HG02642 (cell line): ENCODE measurements at regions not wholly inside any gene's neighbourhood (a gene's known extent, or its start where the extent isn't known, plus 50 kb on each side); places are given as distances from the start of the nearest gene placed in this dataset.
A peak's percentile ranks its signal among the peaks of the same experiment; 100 is the strongest.
"Not testable (repeated sequence)": the region's sequence is repeated elsewhere in the genome, so short reads cannot be mapped to it uniquely, and the experiment has no call there.

Experiments used
- ATAC-seq: cut with Tn5 transposase; IDR thresholded peaks from one replicate; pipeline ENCODE4 v1.9.1; 2021; ENCODE audit warnings: mild to moderate bottlenecking; ENCODE audit not compliant: unreplicated experiment, poor library complexity

GRCh38 chr15:69750253-69750652, 297.6 kb downstream of the RPLP1 start:
- ATAC-seq = no peak

- no peak for ATAC-seq
These were observed 298.5 kb downstream of the RPLP1 start for GRCh38 chr15:69751147-69751546.

- no peak for ATAC-seq
These were observed 298.9 kb downstream of the RPLP1 start for GRCh38 chr15:69751566-69751965.

GRCh38 chr15:69753867-69754266, 301.2 kb downstream of the RPLP1 start:
- ATAC-seq = no peak

- ATAC-seq = no peak
These were observed 301.7 kb downstream of the RPLP1 start for GRCh38 chr15:69754313-69754712.

- peak; percentile 93 for ATAC-seq
These were observed 303.1 kb downstream of the RPLP1 start for GRCh38 chr15:69755551-69756310.

GRCh38 chr15:69756440-69756839, 303.8 kb downstream of the RPLP1 start:
- no peak for ATAC-seq

GRCh38 chr15:69757186-69757585, 304.6 kb downstream of the RPLP1 start:
- no peak for ATAC-seq

- no peak for ATAC-seq
These were observed 305.7 kb downstream of the RPLP1 start for GRCh38 chr15:69758291-69758771.

- ATAC-seq = no peak
These were observed 306.5 kb downstream of the RPLP1 start for GRCh38 chr15:69758810-69759790.

GRCh38 chr15:69760258-69760845, 307.7 kb downstream of the RPLP1 start:
- no peak for ATAC-seq

GRCh38 chr15:69760890-69761568, 308.4 kb downstream of the RPLP1 start:
- ATAC-seq = peak; percentile 51

- no peak for ATAC-seq
These were observed 309.9 kb downstream of the RPLP1 start for GRCh38 chr15:69762373-69763148.

GRCh38 chr15:69763831-69764230, 311.2 kb downstream of the RPLP1 start:
- no peak for ATAC-seq

GRCh38 chr15:69766156-69766555, 313.5 kb downstream of the RPLP1 start:
- no peak for ATAC-seq

GRCh38 chr15:69767191-69767590, 314.6 kb downstream of the RPLP1 start:
- ATAC-seq = no peak

- ATAC-seq = not testable (repeated sequence)
These were observed 316.7 kb downstream of the RPLP1 start for GRCh38 chr15:69769336-69769735.

GRCh38 chr15:69774258-69774657, 321.6 kb downstream of the RPLP1 start:
- ATAC-seq = not testable (repeated sequence)

- ATAC-seq = not testable (repeated sequence)
These were observed 322.1 kb downstream of the RPLP1 start for GRCh38 chr15:69774711-69775110.
